ENCODE measurements at regions not wholly inside any gene's neighbourhood (a gene's known extent, or its start where the extent isn't known, plus 50 kb on each side); places are given as distances from the start of the nearest gene placed in this dataset.
"Not testable (repeated sequence)": the region's sequence is repeated elsewhere in the genome, so short reads cannot be mapped to it uniquely, and the experiment has no call there.

DNA sequence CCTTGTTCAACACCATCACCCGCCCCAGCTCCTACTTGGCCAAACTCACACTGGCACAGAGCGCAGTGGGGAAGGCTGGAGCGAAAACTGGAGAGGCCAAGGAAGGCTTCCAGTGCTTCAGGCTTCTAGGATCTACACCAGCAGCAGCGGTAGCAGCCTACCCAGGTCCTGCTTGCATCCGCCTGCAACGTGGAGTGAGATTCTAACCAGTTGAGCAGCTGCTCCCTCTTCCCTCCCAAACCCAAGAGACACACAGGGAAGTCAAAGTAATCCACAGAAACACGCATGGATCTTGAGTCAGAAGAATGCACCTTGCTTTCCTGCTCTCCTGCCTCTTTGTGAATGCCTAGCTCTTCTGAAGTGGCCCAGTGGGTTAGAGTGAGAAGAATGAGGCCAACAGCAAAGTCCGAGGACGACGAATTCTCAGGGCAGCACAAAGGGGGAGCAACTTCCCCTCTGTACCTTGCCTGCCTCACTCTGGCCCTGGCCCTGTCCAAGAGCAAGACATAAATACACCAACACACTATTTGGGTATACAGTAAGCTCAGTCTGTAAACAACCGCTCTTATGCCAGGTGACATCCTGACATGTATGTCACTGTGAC lies 95.9 kb upstream of the FOXQ1 start:
- DNase-seq (ENCODE audit: extremely low read depth, low read depth) = no peak

DNA sequence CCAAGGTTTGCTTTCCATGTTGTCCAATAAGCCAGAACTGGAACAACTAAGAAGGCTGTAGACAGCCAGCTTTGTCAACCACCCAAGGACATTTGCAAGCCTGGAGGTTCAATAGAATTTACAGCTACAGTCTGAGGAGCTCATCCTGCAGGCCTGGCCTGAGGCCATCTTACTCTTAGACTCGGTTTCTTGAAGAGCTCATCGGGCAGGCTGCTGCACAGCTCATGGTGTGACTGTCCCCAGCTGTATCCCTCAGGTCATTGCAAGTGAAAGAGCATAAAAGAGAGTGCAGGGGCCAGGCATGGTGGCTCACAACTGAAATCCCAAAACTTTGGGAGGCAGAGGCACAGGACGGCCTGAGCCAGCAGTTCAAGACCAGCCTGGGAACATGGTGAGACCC lies 96.9 kb upstream of the FOXQ1 start:
- TF ChIP-seq, protein P1, sequence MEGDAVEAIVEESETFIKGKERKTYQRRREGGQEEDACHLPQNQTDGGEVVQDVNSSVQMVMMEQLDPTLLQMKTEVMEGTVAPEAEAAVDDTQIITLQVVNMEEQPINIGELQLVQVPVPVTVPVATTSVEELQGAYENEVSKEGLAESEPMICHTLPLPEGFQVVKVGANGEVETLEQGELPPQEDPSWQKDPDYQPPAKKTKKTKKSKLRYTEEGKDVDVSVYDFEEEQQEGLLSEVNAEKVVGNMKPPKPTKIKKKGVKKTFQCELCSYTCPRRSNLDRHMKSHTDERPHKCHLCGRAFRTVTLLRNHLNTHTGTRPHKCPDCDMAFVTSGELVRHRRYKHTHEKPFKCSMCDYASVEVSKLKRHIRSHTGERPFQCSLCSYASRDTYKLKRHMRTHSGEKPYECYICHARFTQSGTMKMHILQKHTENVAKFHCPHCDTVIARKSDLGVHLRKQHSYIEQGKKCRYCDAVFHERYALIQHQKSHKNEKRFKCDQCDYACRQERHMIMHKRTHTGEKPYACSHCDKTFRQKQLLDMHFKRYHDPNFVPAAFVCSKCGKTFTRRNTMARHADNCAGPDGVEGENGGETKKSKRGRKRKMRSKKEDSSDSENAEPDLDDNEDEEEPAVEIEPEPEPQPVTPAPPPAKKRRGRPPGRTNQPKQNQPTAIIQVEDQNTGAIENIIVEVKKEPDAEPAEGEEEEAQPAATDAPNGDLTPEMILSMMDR (IDR thresholded peaks at IDR 0.05; ENCODE audit: low read depth, low read length) = no peak
- no peak for DNase-seq (ENCODE audit: extremely low read depth, low read depth)

More for the DNA sequence above, 95.9 kb upstream of the FOXQ1 start:
- TF ChIP-seq, protein P1 (IDR thresholded peaks at IDR 0.05; ENCODE audit: low read depth, low read length) = no peak

DNA sequence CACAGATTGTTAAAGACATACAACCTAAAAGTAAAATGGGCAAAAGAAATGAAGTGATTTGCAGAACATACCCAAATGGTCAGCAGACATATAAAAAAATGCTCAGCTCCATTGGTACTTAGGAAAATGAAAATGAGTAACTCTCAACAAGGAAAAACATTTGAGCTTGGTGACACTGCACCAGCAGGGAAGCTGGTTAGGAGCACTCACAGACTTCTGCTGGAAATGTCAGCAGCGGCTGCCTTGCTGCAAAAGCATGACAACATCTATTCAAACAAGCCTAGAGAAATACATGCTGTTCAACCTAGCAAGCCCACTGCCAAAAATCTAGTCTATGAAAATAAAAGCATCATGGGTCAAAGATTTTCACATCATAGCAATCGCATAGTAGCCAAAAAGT lies 99.0 kb upstream of the FOXQ1 start:
- DNase-seq (ENCODE audit: extremely low read depth, low read depth) = no peak
- TF ChIP-seq, protein P1 (IDR thresholded peaks at IDR 0.05; ENCODE audit: low read depth, low read length) = no peak

DNA sequence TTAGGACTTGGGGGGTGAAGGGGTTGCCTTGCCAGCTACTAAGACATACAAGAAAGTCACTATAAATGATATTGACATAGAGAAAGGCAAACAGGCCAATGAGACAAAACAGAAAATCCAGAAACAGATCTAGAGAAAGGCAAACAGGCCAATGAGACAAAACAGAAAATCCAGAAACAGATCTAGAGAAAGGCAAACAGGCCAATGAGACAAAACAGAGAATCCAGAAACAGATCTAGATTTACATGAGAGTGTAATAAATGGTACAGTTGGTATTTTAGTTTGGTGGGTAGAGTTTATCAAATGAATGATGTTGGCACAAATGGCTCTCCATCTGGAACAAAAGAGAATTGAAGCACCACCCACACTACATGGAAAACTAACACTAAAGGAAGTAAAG lies 99.8 kb upstream of the FOXQ1 start:
- DNase-seq (ENCODE audit: extremely low read depth, low read depth) = not testable (repeated sequence)

DNA sequence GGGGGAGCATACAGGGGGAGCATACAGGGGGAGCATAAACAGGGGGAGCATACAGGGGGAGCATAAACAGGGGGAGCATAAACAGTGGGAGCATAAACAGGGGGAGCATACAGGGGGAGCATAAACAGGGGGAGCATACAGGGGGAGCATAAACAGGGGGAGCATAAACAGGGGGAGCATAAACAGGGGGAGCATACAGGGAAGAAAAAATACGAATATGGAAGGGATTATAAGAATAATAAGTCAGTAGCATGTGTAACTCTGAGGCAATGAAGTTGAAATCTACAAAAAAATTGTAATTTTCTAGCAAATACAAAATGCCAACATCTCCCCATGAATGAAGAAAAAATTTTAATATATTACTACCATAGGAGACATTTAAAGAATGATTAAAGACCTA lies 101.3 kb upstream of the FOXQ1 start:
- DNase-seq (ENCODE audit: extremely low read depth, low read depth) = not testable (repeated sequence)

DNA sequence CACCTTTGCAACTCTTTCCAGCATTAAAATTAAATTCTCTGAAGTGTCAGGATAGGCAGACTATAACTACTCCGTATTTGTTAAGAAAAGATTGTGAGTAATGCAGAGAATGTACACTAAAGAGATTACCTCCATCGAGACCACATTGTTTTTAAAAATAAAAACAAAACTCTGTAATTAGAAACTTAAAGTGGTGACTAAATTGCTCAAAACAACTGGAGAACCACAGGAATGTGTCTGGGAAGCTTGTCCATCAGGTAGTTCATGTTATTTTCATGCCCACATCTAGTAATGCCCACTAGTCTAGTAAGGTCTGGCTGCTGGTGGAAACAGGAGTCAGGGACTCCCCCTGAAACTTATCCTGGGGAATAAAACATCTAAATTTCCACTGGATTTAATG lies 103.0 kb upstream of the FOXQ1 start:
- TF ChIP-seq, protein P1 (IDR thresholded peaks at IDR 0.05; ENCODE audit: low read depth, low read length) = no peak
- DNase-seq (ENCODE audit: extremely low read depth, low read depth) = no peak

DNA sequence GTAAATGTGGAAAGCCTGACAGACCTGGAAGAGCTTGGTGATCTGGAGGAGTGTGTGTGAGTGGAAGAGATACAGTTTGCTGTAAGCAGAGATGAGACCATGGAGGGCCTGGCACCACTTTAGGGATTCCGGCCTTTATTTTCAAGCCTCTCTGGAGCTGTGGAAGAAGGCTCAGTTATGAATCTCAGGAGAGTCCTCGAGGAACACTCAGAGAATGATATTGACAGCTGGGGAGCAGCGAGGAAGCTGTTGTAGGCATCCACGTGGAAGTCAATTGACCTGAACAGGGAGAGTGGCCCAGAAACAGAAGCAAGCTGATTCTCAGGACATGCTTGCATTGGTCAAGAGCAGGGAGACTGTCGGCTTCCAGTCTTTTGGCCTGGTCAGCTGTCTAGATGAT lies 108.4 kb upstream of the FOXQ1 start:
- TF ChIP-seq, protein P1 (IDR thresholded peaks at IDR 0.05; ENCODE audit: low read depth, low read length) = no peak
- no peak for DNase-seq (ENCODE audit: extremely low read depth, low read depth)

DNA sequence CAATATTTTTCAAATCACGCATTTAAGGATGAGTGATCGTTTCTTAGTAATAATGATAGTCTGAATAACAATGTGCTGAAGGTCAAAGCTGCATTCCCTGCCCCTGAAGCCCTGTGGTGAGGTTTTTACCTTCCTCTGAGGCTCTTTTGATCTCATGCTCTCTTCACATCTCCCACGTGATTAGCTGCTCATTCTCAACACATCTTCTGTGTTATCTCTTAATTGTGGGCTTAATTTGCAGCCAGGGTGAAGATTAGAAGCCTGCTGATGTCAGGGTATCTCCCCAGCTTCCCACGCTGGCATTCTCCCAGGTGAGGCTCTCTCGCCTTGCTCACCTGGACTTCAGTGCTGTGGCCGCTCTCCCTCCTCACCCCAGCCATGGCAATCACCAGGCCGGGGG lies 109.7 kb upstream of the FOXQ1 start:
- DNase-seq (ENCODE audit: extremely low read depth, low read depth) = no peak
- TF ChIP-seq, protein P1 (IDR thresholded peaks at IDR 0.05; ENCODE audit: low read depth, low read length) = no peak
